CD4-positive, alpha-beta T cell treated with Interferon gamma for 1 hour (primary cell): ENCODE measurements at regions not wholly inside any gene's neighbourhood (a gene's known extent, or its start where the extent isn't known, plus 50 kb on each side); places are given as distances from the start of the nearest gene placed in this dataset.

Experiments used
- DNase-seq: peaks from one replicate; pipeline ENCODE4 v3.0.0-alpha.2; 2020

GRCh38 chr11:112835591-112836255 is 125.5 kb upstream of the NCAM1 start:
- no peak for DNase-seq

- no peak for DNase-seq
These were observed 125.0 kb upstream of the NCAM1 start for GRCh38 chr11:112836256-112836602.

- no peak for DNase-seq
These were observed 123.9 kb upstream of the NCAM1 start for GRCh38 chr11:112837162-112837826.

GRCh38 chr11:112839051-112839450 is 122.2 kb upstream of the NCAM1 start:
- DNase-seq = no peak

GRCh38 chr11:112841729-112842128 is 119.5 kb upstream of the NCAM1 start:
- DNase-seq = no peak

GRCh38 chr11:112842151-112842550 is 119.1 kb upstream of the NCAM1 start:
- DNase-seq = no peak

GRCh38 chr11:112844517-112844916 is 116.7 kb upstream of the NCAM1 start:
- no peak for DNase-seq

GRCh38 chr11:112847568-112847967 is 113.7 kb upstream of the NCAM1 start:
- DNase-seq = no peak

GRCh38 chr11:112852143-112852866 is 108.9 kb upstream of the NCAM1 start:
- DNase-seq = no peak

- DNase-seq = no peak
These were observed 105.1 kb upstream of the NCAM1 start for GRCh38 chr11:112856133-112856532.

GRCh38 chr11:112856591-112856990 is 104.6 kb upstream of the NCAM1 start:
- no peak for DNase-seq

GRCh38 chr11:112858289-112859023 is 102.8 kb upstream of the NCAM1 start:
- no peak for DNase-seq

GRCh38 chr11:112859787-112860186 is 101.4 kb upstream of the NCAM1 start:
- no peak for DNase-seq

GRCh38 chr11:112861356-112861755 is 99.9 kb upstream of the NCAM1 start:
- no peak for DNase-seq

- DNase-seq = no peak
These were observed 97.9 kb upstream of the NCAM1 start for GRCh38 chr11:112863305-112863704.

GRCh38 chr11:112864672-112865071 is 96.5 kb upstream of the NCAM1 start:
- no peak for DNase-seq

GRCh38 chr11:112871909-112872500 is 89.2 kb upstream of the NCAM1 start:
- DNase-seq = no peak

- DNase-seq = no peak
These were observed 86.2 kb upstream of the NCAM1 start for GRCh38 chr11:112874980-112875379.

- DNase-seq = no peak
These were observed 83.6 kb upstream of the NCAM1 start for GRCh38 chr11:112877581-112877980.

- no peak for DNase-seq
These were observed 83.1 kb upstream of the NCAM1 start for GRCh38 chr11:112878033-112878601.

- no peak for DNase-seq
These were observed 80.7 kb upstream of the NCAM1 start for GRCh38 chr11:112880495-112880894.

GRCh38 chr11:112881461-112881860 is 79.8 kb upstream of the NCAM1 start:
- DNase-seq = no peak
